Activated CD4-positive, alpha-beta T cell treated with anti-CD3 and anti-CD28 coated beads, Interleukin-2, amount 50 U/mL, for 1 hour (primary cell): ENCODE measurements at regions not wholly inside any gene's neighbourhood (a gene's known extent, or its start where the extent isn't known, plus 50 kb on each side); places are given as distances from the start of the nearest gene placed in this dataset.

ENCODE experiments used
- DNase-seq: peaks from one replicate; pipeline ENCODE4 v3.0.0-alpha.2; 2020

GRCh38 chr20:52921340-52921739, 50.8 kb upstream of the TSHZ2 start:
- no peak for DNase-seq

- no peak for DNase-seq
These were observed 53.8 kb upstream of the TSHZ2 start for GRCh38 chr20:52918311-52918710.

GRCh38 chr20:52915564-52915963, 56.6 kb upstream of the TSHZ2 start:
- DNase-seq = no peak

GRCh38 chr20:52914870-52915269, 57.3 kb upstream of the TSHZ2 start:
- DNase-seq = no peak

- DNase-seq = no peak
These were observed 58.3 kb upstream of the TSHZ2 start for GRCh38 chr20:52913650-52914387.

- DNase-seq = no peak
These were observed 66.7 kb upstream of the TSHZ2 start for GRCh38 chr20:52905241-52905994.

GRCh38 chr20:52904837-52905236, 67.3 kb upstream of the TSHZ2 start:
- no peak for DNase-seq

GRCh38 chr20:52899041-52899608, 73.0 kb upstream of the TSHZ2 start:
- DNase-seq = no peak

GRCh38 chr20:52896348-52896747, 75.8 kb upstream of the TSHZ2 start:
- DNase-seq = no peak

- no peak for DNase-seq
These were observed 76.5 kb upstream of the TSHZ2 start for GRCh38 chr20:52895701-52896100.

GRCh38 chr20:52895235-52895634, 76.9 kb upstream of the TSHZ2 start:
- no peak for DNase-seq

- no peak for DNase-seq
These were observed 78.7 kb upstream of the TSHZ2 start for GRCh38 chr20:52893498-52893897.

- no peak for DNase-seq
These were observed 80.1 kb upstream of the TSHZ2 start for GRCh38 chr20:52892023-52892422.

- DNase-seq = no peak
These were observed 82.0 kb upstream of the TSHZ2 start for GRCh38 chr20:52890130-52890529.

GRCh38 chr20:52889225-52889624, 82.9 kb upstream of the TSHZ2 start:
- no peak for DNase-seq

GRCh38 chr20:52888096-52888495, 84.1 kb upstream of the TSHZ2 start:
- no peak for DNase-seq

- no peak for DNase-seq
These were observed 91.2 kb upstream of the TSHZ2 start for GRCh38 chr20:52880997-52881396.

- no peak for DNase-seq
These were observed 91.9 kb upstream of the TSHZ2 start for GRCh38 chr20:52880259-52880658.

- no peak for DNase-seq
These were observed 97.9 kb upstream of the TSHZ2 start for GRCh38 chr20:52874241-52874640.

- no peak for DNase-seq
These were observed 102.3 kb upstream of the TSHZ2 start for GRCh38 chr20:52869698-52870501.

- DNase-seq = no peak
These were observed 102.9 kb upstream of the TSHZ2 start for GRCh38 chr20:52869276-52869675.

GRCh38 chr20:52867305-52867704, 104.9 kb upstream of the TSHZ2 start:
- DNase-seq = no peak

GRCh38 chr20:52864916-52865605, 107.1 kb upstream of the TSHZ2 start:
- DNase-seq = no peak
